NB4 (cell line): ENCODE measurements at regions not wholly inside any gene's neighbourhood (a gene's known extent, or its start where the extent isn't known, plus 50 kb on each side); places are given as distances from the start of the nearest gene placed in this dataset.

Source experiments
- POLR2A ChIP-seq: IDR thresholded peaks from 2 replicates; pipeline ENCODE4 v1.6.1; 2011; ENCODE audit warnings: mild to moderate bottlenecking; ENCODE audit not compliant: insufficient read length; ENCODE audit errors: extremely low read depth
- TF ChIP-seq, protein P1 (sequence below): IDR thresholded peaks from one replicate; pipeline ENCODE4 v1.5.1; 2012; ENCODE audit warnings: low read depth, low read length

DNA sequence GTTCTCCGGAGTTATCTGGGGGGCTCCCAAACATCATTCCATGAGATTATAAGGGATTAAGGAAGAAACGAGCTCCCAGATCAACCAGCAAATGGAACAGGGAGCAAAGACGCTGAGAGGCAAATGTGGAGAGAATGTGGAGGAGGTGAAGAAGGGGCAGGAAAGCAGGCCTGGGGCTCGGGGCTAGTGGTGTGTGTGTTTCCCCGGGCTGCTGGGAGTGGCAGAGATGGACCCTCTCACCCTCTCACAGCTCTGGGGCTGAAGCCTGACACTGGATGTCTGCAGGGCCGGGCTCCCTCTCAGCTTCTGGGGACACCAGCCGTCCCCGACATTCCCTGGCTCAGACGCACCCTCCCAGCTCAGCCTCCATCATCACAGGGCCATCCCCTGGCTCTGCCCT lies 212.6 kb downstream of the THBS2 start:
- TF ChIP-seq, protein P1, sequence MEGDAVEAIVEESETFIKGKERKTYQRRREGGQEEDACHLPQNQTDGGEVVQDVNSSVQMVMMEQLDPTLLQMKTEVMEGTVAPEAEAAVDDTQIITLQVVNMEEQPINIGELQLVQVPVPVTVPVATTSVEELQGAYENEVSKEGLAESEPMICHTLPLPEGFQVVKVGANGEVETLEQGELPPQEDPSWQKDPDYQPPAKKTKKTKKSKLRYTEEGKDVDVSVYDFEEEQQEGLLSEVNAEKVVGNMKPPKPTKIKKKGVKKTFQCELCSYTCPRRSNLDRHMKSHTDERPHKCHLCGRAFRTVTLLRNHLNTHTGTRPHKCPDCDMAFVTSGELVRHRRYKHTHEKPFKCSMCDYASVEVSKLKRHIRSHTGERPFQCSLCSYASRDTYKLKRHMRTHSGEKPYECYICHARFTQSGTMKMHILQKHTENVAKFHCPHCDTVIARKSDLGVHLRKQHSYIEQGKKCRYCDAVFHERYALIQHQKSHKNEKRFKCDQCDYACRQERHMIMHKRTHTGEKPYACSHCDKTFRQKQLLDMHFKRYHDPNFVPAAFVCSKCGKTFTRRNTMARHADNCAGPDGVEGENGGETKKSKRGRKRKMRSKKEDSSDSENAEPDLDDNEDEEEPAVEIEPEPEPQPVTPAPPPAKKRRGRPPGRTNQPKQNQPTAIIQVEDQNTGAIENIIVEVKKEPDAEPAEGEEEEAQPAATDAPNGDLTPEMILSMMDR: no peak
- TF ChIP-seq POLR2A: no peak
